Right lobe of liver (tissue), 6 donors: ENCODE measurements at regions not wholly inside any gene's neighbourhood (a gene's known extent, or its start where the extent isn't known, plus 50 kb on each side); places are given as distances from the start of the nearest gene placed in this dataset.

ENCODE experiments used
- ATAC-seq, 4 donors: fragments of 200-7000 bp; cut with Tn5 transposase; one replicate each; pipeline ENCODE4 v1.9.1; 2020; ENCODE audit warnings: mild to moderate bottlenecking in 4 of 4, moderate library complexity in 4 of 4
- DNase-seq, 3 donors: peaks; one replicate each; pipeline ENCODE4 v3.0.0-alpha.2; 2020
- H3K27ac ChIP-seq, 3 donors: fragments of 200-600 bp; one replicate each; pipeline ENCODE4 v1.8.0; 2022
- H3K27me3 ChIP-seq, 2 donors: fragments of 200-600 bp; one replicate each; pipeline ENCODE4 v1.8.0; 2022
- H3K36me3 ChIP-seq, 4 donors: fragments of 200-600 bp; sonication (generic) in 1 of 4; one replicate each; pipeline versions ENCODE4 v1.5.1 to v1.8.0; 2017 to 2022; ENCODE audit warnings: control low read depth in 1 of 4
- H3K4me1 ChIP-seq, 4 donors: fragments of 200-600 bp; sonication (generic) in 1 of 4; one replicate each; pipeline versions ENCODE4 v1.5.1 to v1.8.0; 2017 to 2022; ENCODE audit warnings: control low read depth in 1 of 4
- H3K4me3 ChIP-seq, 3 donors: fragments of 200-600 bp; one replicate each; pipeline ENCODE4 v1.8.0; 2022
- H3K9me3 ChIP-seq, 4 donors: fragments of 200-600 bp; sonication (generic) in 1 of 4; one replicate each; pipeline versions ENCODE4 v1.5.1 to v1.8.0; 2017 to 2022; ENCODE audit warnings: control low read depth in 1 of 4
- POLR2A ChIP-seq: fragments of 450-650 bp; IDR thresholded peaks from one replicate; pipeline ENCODE4 v1.6.1; 2017; ENCODE audit warnings: antibody characterized with exemption, mild to moderate bottlenecking
- WGBS: methylation state at CpG from one replicate; pipeline ENCODE4 v1.1.6; 2018; ENCODE audit warnings: low coverage, low lambda C conversion rate; ENCODE audit not compliant: insufficient coverage; ENCODE audit errors: missing lambda C conversion rate; 5-methylcytosine and 5-hydroxymethylcytosine counted together
- intact Hi-C, 2 donors: fragments of 100-400 bp; cut with DNase I; formaldehyde crosslinking; loops; one replicate each; pipeline versions ENCODE4 v1.11.2 to v1.14.1; 2022
- TF ChIP-seq, protein P1 (sequence below), 4 donors: fragments of 200-600 bp in 3 of 4; fragments of 450-650 bp in 1 of 4; IDR thresholded peaks; one replicate each; pipeline versions ENCODE4 v1.5.1 to v1.8.0; 2016 to 2022; ENCODE audit warnings: antibody characterized with exemption in 4 of 4, mild to moderate bottlenecking in 2 of 4
- donor health status: DM: no; HTN: yes; CAD: no.
- donor health status: DM: no; HTN: no; CAD: no.
- donor health status: DM: no; HTN: no; CAD: no.
- donor health status: DM: no; HTN: yes; CAD: no.
- donor health status: DM: no; HTN: yes; CAD: no.

GRCh38 chr4:156496797-156497196 lies 474.8 kb downstream of the PDGFC start:
- no peaks in the 10 kb centered on the region for H3K4me1 ChIP-seq
- no peak overlapping the region for H3K4me3 ChIP-seq
- ATAC-seq (no peak), DNase-seq (no peak)
- 47% methylated on average over 3 of the region's 3 CpGs for WGBS
- no peak overlapping the region for H3K27ac ChIP-seq
- intact Hi-C loops = no loop called here
- no peaks in the 10 kb centered on the region for H3K27me3 ChIP-seq
- H3K9me3 ChIP-seq = no peaks in the 10 kb centered on the region
- TF ChIP-seq, protein P1, sequence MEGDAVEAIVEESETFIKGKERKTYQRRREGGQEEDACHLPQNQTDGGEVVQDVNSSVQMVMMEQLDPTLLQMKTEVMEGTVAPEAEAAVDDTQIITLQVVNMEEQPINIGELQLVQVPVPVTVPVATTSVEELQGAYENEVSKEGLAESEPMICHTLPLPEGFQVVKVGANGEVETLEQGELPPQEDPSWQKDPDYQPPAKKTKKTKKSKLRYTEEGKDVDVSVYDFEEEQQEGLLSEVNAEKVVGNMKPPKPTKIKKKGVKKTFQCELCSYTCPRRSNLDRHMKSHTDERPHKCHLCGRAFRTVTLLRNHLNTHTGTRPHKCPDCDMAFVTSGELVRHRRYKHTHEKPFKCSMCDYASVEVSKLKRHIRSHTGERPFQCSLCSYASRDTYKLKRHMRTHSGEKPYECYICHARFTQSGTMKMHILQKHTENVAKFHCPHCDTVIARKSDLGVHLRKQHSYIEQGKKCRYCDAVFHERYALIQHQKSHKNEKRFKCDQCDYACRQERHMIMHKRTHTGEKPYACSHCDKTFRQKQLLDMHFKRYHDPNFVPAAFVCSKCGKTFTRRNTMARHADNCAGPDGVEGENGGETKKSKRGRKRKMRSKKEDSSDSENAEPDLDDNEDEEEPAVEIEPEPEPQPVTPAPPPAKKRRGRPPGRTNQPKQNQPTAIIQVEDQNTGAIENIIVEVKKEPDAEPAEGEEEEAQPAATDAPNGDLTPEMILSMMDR (IDR thresholded peaks at IDR 0.05) = no peak
- TF ChIP-seq POLR2A = no peak
- H3K36me3 ChIP-seq = no peaks in the 10 kb centered on the region

DNA sequence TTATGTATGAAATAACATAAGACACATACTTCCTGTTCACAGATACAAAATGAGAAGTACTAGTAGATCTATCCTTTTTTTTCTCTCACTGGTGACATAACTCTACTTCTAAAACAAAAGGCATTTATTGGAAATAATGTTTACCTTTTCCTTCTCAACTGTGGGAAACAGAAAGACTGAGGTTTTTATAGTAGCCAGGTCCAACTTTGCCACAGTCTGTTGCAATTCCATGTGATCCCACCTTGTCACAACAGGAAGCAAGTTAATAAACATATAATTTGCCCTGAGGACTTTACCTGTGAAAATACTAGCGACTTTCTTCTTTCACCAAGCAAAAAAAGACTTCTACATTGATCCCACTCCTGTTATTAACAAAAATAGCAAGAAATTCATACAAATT lies 475.8 kb downstream of the PDGFC start:
- intact Hi-C loops = no loop called here
- H3K27me3 ChIP-seq = no peaks in the 10 kb centered on the region
- H3K4me1 ChIP-seq = no peaks in the 10 kb centered on the region
- H3K4me3 ChIP-seq = no peak overlapping the region
- DNase-seq = no peak
- no peak for ATAC-seq
- 26% methylated on average over 1 of the region's 1 CpG for WGBS
- no peaks in the 10 kb centered on the region for H3K36me3 ChIP-seq
- H3K9me3 ChIP-seq = no peaks in the 10 kb centered on the region
- no peak overlapping the region for H3K27ac ChIP-seq
- TF ChIP-seq, protein P1 (IDR thresholded peaks at IDR 0.05) = no peak
- TF ChIP-seq POLR2A = no peak

- Histone ChIP-seq H3K4me3 (no peak overlapping the region), H3K27me3 (no peaks in the 10 kb centered on the region), H3K9me3 (no peaks in the 10 kb centered on the region), H3K36me3 (no peaks in the 10 kb centered on the region), H3K4me1 (no peaks in the 10 kb centered on the region), H3K27ac (no peak overlapping the region)
- DNase-seq (no peak), ATAC-seq (no peak)
- intact Hi-C loops = no loop called here
- TF ChIP-seq, protein P1 (IDR thresholded peaks at IDR 0.05) = no peak
- no peak for TF ChIP-seq POLR2A
Measured at GRCh38 chr4:156495091-156495490, 476.5 kb downstream of the PDGFC start.

- Histone ChIP-seq H3K27ac (no peak overlapping the region), H3K36me3 (no peaks in the 10 kb centered on the region), H3K4me3 (no peak overlapping the region), H3K4me1 (no peaks in the 10 kb centered on the region), H3K9me3 (no peaks in the 10 kb centered on the region), H3K27me3 (no peaks in the 10 kb centered on the region)
- WGBS = 32% methylated on average over 3 of the region's 3 CpGs
- no peak for DNase-seq
- no peak for ATAC-seq
- intact Hi-C loops = no loop called here
- TF ChIP-seq, protein P1 (IDR thresholded peaks at IDR 0.05) = no peak
- no peak for TF ChIP-seq POLR2A
Measured at GRCh38 chr4:156493858-156494257, 477.7 kb downstream of the PDGFC start.

DNA sequence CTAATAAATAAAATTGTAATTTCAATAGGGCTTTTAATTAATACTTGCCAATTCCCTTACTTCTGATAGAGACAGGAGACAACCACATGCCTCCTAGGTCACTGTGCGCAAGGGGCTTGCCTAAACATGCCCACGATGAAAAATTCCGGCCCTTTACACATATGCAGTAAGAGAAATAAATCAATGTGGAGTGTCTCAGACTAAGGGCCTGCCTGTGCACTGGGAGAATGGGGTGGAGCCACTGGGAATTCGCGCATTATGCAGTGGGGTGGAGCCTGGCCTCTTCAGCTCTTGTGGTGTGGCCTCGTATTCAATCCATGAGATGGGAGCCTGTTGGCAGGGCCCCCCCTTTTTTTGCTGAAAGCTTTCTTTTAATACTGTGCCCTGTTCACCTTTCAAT lies 484.5 kb downstream of the PDGFC start:
- ATAC-seq (no peak), DNase-seq (no peak)
- TF ChIP-seq POLR2A = no peak
- TF ChIP-seq, protein P1 (IDR thresholded peaks at IDR 0.05) = no peak
- Histone ChIP-seq H3K36me3 (no peaks in the 10 kb centered on the region), H3K9me3 (no peaks in the 10 kb centered on the region), H3K27ac (no peak overlapping the region), H3K27me3 (no peaks in the 10 kb centered on the region), H3K4me3 (no peak overlapping the region), H3K4me1 (no peaks in the 10 kb centered on the region)
- intact Hi-C loops = no loop called here
- 58% methylated on average over 3 of the region's 6 CpGs for WGBS
